ENCODE measurements at regions not wholly inside any gene's neighbourhood (a gene's known extent, or its start where the extent isn't known, plus 50 kb on each side); places are given as distances from the start of the nearest gene placed in this dataset.
"Not testable (repeated sequence)": the region's sequence is repeated elsewhere in the genome, so short reads cannot be mapped to it uniquely, and the experiment has no call there.

GRCh38 chr13:18643644-18644172, 537.9 kb downstream of the TUBA3C start:
- ATAC-seq (ENCODE audit: low read depth in 2 of 2); H3K27me3 Mint-ChIP-seq; H3K4me3 Mint-ChIP-seq; H3K4me3 ChIP-seq (ENCODE audit: low read depth, low read length); H3K9me3 ChIP-seq (ENCODE audit: control insufficient read depth in 2 of 2, low read length in 2 of 2); H3K9me3 Mint-ChIP-seq; H3K27me3 ChIP-seq (ENCODE audit: control insufficient read depth, insufficient read depth, low read length); H3K27ac ChIP-seq (ENCODE audit: insufficient read depth, low read length, poor library complexity, severe bottlenecking); H3K4me1 ChIP-seq (ENCODE audit: control insufficient read depth, insufficient read depth, low read length, poor library complexity, severe bottlenecking); H3K27ac Mint-ChIP-seq; H3K36me3 ChIP-seq (ENCODE audit: control insufficient read depth, insufficient read depth, low read length); H3K4me1 Mint-ChIP-seq; H3K36me3 Mint-ChIP-seq: not testable (repeated sequence)
- DNase-seq = peak in 2 of 3 donors; percentile 6 to 8

GRCh38 chr13:18628928-18629327, 552.7 kb downstream of the TUBA3C start:
- H3K36me3 ChIP-seq (ENCODE audit: control insufficient read depth, insufficient read depth, low read length); DNase-seq; H3K27ac ChIP-seq (ENCODE audit: insufficient read depth, low read length, poor library complexity, severe bottlenecking); H3K27me3 ChIP-seq (ENCODE audit: control insufficient read depth, insufficient read depth, low read length); H3K27me3 Mint-ChIP-seq; H3K4me1 ChIP-seq (ENCODE audit: control insufficient read depth, insufficient read depth, low read length, poor library complexity, severe bottlenecking); H3K4me1 Mint-ChIP-seq; H3K4me3 ChIP-seq (ENCODE audit: low read depth, low read length); H3K36me3 Mint-ChIP-seq; H3K27ac Mint-ChIP-seq; ATAC-seq (ENCODE audit: low read depth in 2 of 2); H3K9me3 ChIP-seq (ENCODE audit: control insufficient read depth in 2 of 2, low read length in 2 of 2); H3K4me3 Mint-ChIP-seq: not testable (repeated sequence)
- peaks cover 0 to 11% (median 6%) of the 10 kb centered on the region in 7 donors for H3K9me3 Mint-ChIP-seq

GRCh38 chr13:18628428-18628827, 553.2 kb downstream of the TUBA3C start:
- Histone ChIP-seq H3K27me3 (ENCODE audit: control insufficient read depth, insufficient read depth, low read length) (no peaks in the 10 kb centered on the region), H3K4me1 (ENCODE audit: control insufficient read depth, insufficient read depth, low read length, poor library complexity, severe bottlenecking) (no peaks in the 10 kb centered on the region), H3K9me3 (ENCODE audit: control insufficient read depth in 2 of 2, low read length in 2 of 2) (no peaks in the 10 kb centered on the region), H3K36me3 (ENCODE audit: control insufficient read depth, insufficient read depth, low read length) (no peaks in the 10 kb centered on the region), H3K27ac (ENCODE audit: insufficient read depth, low read length, poor library complexity, severe bottlenecking) (no peak overlapping the region), H3K4me3 (ENCODE audit: low read depth, low read length) (no peak overlapping the region)
- no peaks in the 10 kb centered on the region for H3K27me3 Mint-ChIP-seq
- DNase-seq = no peak
- no peak for ATAC-seq (ENCODE audit: low read depth in 2 of 2)
- H3K9me3 Mint-ChIP-seq = peaks cover 0 to 9% (median under 1%) of the 10 kb centered on the region in 7 donors
- no peaks in the 10 kb centered on the region for H3K36me3 Mint-ChIP-seq
- H3K4me3 Mint-ChIP-seq = no peak overlapping the region
- no peak overlapping the region for H3K27ac Mint-ChIP-seq
- H3K4me1 Mint-ChIP-seq = no peaks in the 10 kb centered on the region

- not testable (repeated sequence) for H3K4me1 ChIP-seq (ENCODE audit: control insufficient read depth, insufficient read depth, low read length, poor library complexity, severe bottlenecking); H3K36me3 Mint-ChIP-seq; H3K36me3 ChIP-seq (ENCODE audit: control insufficient read depth, insufficient read depth, low read length); H3K9me3 Mint-ChIP-seq; H3K27me3 ChIP-seq (ENCODE audit: control insufficient read depth, insufficient read depth, low read length); H3K27me3 Mint-ChIP-seq; H3K27ac ChIP-seq (ENCODE audit: insufficient read depth, low read length, poor library complexity, severe bottlenecking); H3K9me3 ChIP-seq (ENCODE audit: control insufficient read depth in 2 of 2, low read length in 2 of 2); H3K4me3 Mint-ChIP-seq; H3K4me1 Mint-ChIP-seq; DNase-seq; H3K4me3 ChIP-seq (ENCODE audit: low read depth, low read length); H3K27ac Mint-ChIP-seq; ATAC-seq (ENCODE audit: low read depth in 2 of 2)
These were observed 557.6 kb downstream of the TUBA3C start for GRCh38 chr13:18624061-18624460.

- H3K4me1 Mint-ChIP-seq; H3K27ac Mint-ChIP-seq; H3K27ac ChIP-seq (ENCODE audit: insufficient read depth, low read length, poor library complexity, severe bottlenecking); H3K27me3 ChIP-seq (ENCODE audit: control insufficient read depth, insufficient read depth, low read length); H3K36me3 Mint-ChIP-seq; H3K9me3 Mint-ChIP-seq; H3K4me3 Mint-ChIP-seq; H3K4me3 ChIP-seq (ENCODE audit: low read depth, low read length); H3K36me3 ChIP-seq (ENCODE audit: control insufficient read depth, insufficient read depth, low read length); DNase-seq; H3K27me3 Mint-ChIP-seq; H3K9me3 ChIP-seq (ENCODE audit: control insufficient read depth in 2 of 2, low read length in 2 of 2); H3K4me1 ChIP-seq (ENCODE audit: control insufficient read depth, insufficient read depth, low read length, poor library complexity, severe bottlenecking); ATAC-seq (ENCODE audit: low read depth in 2 of 2): not testable (repeated sequence)
These were observed 563.2 kb downstream of the TUBA3C start for GRCh38 chr13:18618442-18618841.

GRCh38 chr13:18610476-18610875, 571.1 kb downstream of the TUBA3C start:
- H3K36me3 Mint-ChIP-seq; H3K27ac ChIP-seq (ENCODE audit: insufficient read depth, low read length, poor library complexity, severe bottlenecking); H3K36me3 ChIP-seq (ENCODE audit: control insufficient read depth, insufficient read depth, low read length); H3K9me3 ChIP-seq (ENCODE audit: control insufficient read depth in 2 of 2, low read length in 2 of 2); H3K4me3 Mint-ChIP-seq; DNase-seq; H3K4me1 ChIP-seq (ENCODE audit: control insufficient read depth, insufficient read depth, low read length, poor library complexity, severe bottlenecking); H3K27me3 Mint-ChIP-seq; H3K27ac Mint-ChIP-seq; H3K4me3 ChIP-seq (ENCODE audit: low read depth, low read length); ATAC-seq (ENCODE audit: low read depth in 2 of 2); H3K4me1 Mint-ChIP-seq; H3K9me3 Mint-ChIP-seq; H3K27me3 ChIP-seq (ENCODE audit: control insufficient read depth, insufficient read depth, low read length): not testable (repeated sequence)

GRCh38 chr13:18609371-18609770, 572.3 kb downstream of the TUBA3C start:
- H3K4me1 ChIP-seq (ENCODE audit: control insufficient read depth, insufficient read depth, low read length, poor library complexity, severe bottlenecking); H3K27ac Mint-ChIP-seq; H3K4me1 Mint-ChIP-seq; H3K27me3 Mint-ChIP-seq; H3K9me3 Mint-ChIP-seq; H3K36me3 ChIP-seq (ENCODE audit: control insufficient read depth, insufficient read depth, low read length); H3K4me3 Mint-ChIP-seq; DNase-seq; ATAC-seq (ENCODE audit: low read depth in 2 of 2); H3K27me3 ChIP-seq (ENCODE audit: control insufficient read depth, insufficient read depth, low read length); H3K27ac ChIP-seq (ENCODE audit: insufficient read depth, low read length, poor library complexity, severe bottlenecking); H3K9me3 ChIP-seq (ENCODE audit: control insufficient read depth in 2 of 2, low read length in 2 of 2); H3K4me3 ChIP-seq (ENCODE audit: low read depth, low read length); H3K36me3 Mint-ChIP-seq: not testable (repeated sequence)

- H3K27me3 ChIP-seq (ENCODE audit: control insufficient read depth, insufficient read depth, low read length); H3K36me3 ChIP-seq (ENCODE audit: control insufficient read depth, insufficient read depth, low read length); H3K36me3 Mint-ChIP-seq; H3K27ac Mint-ChIP-seq; H3K4me3 ChIP-seq (ENCODE audit: low read depth, low read length); H3K27me3 Mint-ChIP-seq; H3K27ac ChIP-seq (ENCODE audit: insufficient read depth, low read length, poor library complexity, severe bottlenecking); H3K9me3 Mint-ChIP-seq; DNase-seq; ATAC-seq (ENCODE audit: low read depth in 2 of 2); H3K4me3 Mint-ChIP-seq; H3K4me1 Mint-ChIP-seq; H3K9me3 ChIP-seq (ENCODE audit: control insufficient read depth in 2 of 2, low read length in 2 of 2); H3K4me1 ChIP-seq (ENCODE audit: control insufficient read depth, insufficient read depth, low read length, poor library complexity, severe bottlenecking): not testable (repeated sequence)
These were observed 572.8 kb downstream of the TUBA3C start for GRCh38 chr13:18608851-18609250.

Data from CD4-positive, CD25-positive, alpha-beta regulatory T cell (primary cell).